Activated naive CD8-positive, alpha-beta T cell treated with anti-CD3 and anti-CD28 coated beads for 36 hours (primary cell): ENCODE measurements at regions not wholly inside any gene's neighbourhood (a gene's known extent, or its start where the extent isn't known, plus 50 kb on each side); places are given as distances from the start of the nearest gene placed in this dataset.
A peak's percentile ranks its signal among the peaks of the same experiment; 100 is the strongest.

Experiments
- DNase-seq: peaks from one replicate; pipeline ENCODE4 v3.0.0; 2021
- H3K27ac Mint-ChIP-seq: one replicate; pipeline ENCODE4 v1.8.0; 2022; ENCODE audit warnings: mild to moderate bottlenecking, moderate library complexity, mixed read lengths
- H3K27me3 Mint-ChIP-seq: one replicate; pipeline ENCODE4 v1.8.0; 2022; ENCODE audit warnings: mild to moderate bottlenecking, mixed read lengths
- H3K36me3 Mint-ChIP-seq: one replicate; pipeline ENCODE4 v1.8.0; 2021; ENCODE audit warnings: mild to moderate bottlenecking, mixed read lengths
- H3K4me1 Mint-ChIP-seq: one replicate; pipeline ENCODE4 v1.8.0; 2021; ENCODE audit warnings: mixed read lengths
- H3K4me3 Mint-ChIP-seq: one replicate; pipeline ENCODE4 v1.8.0; 2022; ENCODE audit warnings: mild to moderate bottlenecking, moderate library complexity, mixed read lengths
- H3K9me3 Mint-ChIP-seq: one replicate; pipeline ENCODE4 v1.8.0; 2022; ENCODE audit warnings: mixed read lengths

DNA sequence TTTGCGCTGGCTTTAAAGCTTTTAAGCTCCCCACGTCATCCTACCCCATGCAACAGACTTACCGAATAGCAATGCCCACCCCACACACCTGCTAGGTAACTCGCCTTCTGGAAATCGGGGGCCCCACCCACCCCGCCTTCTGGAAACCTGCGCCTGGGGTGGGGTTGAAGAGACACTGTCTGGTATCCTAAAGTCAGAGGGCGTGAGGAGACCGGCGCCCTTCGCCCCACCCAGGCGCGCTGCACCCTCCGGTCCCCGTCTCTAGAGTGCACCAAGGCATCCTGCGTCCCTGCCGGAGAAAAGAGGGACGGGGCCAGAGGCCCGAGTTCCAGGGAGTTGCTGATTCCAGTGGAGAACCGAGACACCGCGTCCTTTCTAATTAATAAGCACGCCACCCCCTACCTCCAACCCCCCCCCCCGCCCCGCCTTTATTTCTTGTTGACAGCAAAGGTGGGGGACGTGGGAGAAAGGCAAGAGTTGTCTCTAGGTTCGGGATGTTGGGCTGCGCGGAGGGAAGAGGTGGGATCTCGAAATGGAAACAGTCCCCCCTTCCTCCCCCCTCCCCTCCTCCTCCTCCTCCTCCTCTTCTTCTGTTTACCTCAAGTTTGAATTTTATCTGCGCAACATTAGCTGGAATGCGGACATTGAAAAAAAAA lies 220.9 kb upstream of the MKLN1 start:
- H3K27ac Mint-ChIP-seq, result peak overlapping the region; percentile 99
- no peaks in the 10 kb centered on the region for H3K27me3 Mint-ChIP-seq
- peaks cover 26% of the 10 kb centered on the region for H3K36me3 Mint-ChIP-seq
- peak; percentile 61 for DNase-seq
- H3K4me3 Mint-ChIP-seq, result peak overlapping the region; percentile 99
- H3K9me3 Mint-ChIP-seq, result no peaks in the 10 kb centered on the region
- peaks cover 67% of the 10 kb centered on the region for H3K4me1 Mint-ChIP-seq

DNA sequence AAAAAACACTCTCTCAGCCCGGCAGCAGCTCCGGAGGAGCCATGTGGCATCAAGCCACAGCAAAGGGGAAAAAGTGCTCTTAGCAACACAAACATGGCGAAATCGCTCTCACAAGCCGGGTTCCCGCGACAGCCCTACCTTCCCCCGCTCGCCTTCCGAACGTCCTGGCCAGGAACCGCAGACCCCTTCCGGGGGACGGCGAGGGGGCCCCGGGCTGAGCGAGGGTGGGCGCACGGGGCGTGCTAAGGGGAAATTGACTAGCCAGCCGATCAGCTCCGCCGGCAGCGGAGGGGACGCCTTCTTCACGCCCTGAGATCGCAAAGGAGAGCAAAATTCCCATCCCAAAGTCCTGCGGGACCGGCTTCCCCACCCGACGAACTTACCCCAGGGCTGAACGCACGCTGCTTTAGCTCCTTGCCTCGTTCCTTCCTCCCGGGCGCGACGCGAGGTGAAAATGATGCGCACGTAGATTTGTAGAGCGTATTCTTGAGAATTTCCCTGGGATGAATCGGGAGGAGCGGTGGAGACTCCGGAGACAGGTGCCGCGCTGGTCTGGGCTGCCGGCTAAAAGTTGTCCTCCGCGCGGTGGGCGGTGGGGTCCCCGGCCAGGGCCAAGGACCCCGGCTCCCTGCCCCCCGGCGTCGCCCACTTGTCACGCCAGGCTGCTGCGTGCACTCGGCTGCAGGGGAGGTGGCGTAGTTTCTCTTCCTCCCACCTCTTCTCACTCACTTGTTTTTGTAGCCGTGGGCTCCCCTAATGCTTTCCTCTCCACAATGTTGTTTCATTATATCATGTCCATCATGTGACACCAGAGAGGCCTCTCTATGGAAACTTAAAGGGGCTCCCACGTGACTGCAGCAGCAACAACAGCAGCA lies 220.1 kb upstream of the MKLN1 start:
- Mint-ChIP-seq H3K36me3 (peaks cover 19% of the 10 kb centered on the region), H3K27ac (peak overlapping the region; percentile 99)

DNA sequence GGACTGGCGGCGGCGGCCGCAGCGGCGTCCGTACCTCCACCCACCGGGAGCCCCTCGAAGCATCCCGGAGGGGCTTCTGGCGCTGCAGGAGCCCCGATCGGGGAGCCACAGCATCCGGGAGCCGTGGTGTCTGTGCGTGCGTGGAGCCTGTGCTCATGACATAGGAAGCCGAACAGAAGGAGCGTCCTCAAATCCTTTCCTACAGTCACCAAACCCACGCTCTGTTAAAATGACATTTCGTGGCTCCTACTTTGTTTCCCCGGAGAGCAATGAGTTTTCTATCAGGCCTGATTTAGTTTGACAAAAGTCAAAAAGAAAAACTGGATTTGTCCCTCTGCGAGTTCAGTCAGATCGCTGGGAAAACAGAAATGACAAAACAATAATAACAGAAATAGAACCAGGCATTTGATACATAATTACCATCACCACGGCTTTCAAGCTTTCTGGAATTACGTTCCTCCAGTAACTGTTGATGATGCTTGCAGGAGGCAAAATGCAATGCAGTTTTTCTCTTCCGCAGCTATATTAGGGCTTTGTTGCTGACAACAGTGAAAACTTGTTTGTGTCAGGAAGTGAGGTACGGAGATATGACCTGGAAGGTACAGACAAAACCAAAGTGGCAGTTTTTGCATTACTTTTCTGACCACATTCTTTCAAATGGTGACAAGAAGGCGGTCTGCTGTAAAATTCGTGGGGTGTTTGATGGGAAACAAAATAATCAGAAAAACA lies 219.3 kb upstream of the MKLN1 start:
- Mint-ChIP-seq H3K27ac (peak overlapping the region; percentile 99), H3K36me3 (peaks cover 16% of the 10 kb centered on the region), H3K4me1 (peaks cover 60% of the 10 kb centered on the region), H3K27me3 (no peaks in the 10 kb centered on the region), H3K9me3 (peaks cover 1% of the 10 kb centered on the region), H3K4me3 (peak overlapping the region; percentile 99)
- peak; percentile 19 for DNase-seq

More for the DNA sequence above, 220.1 kb upstream of the MKLN1 start:
- peak; percentile 80 for DNase-seq
- no peaks in the 10 kb centered on the region for H3K9me3 Mint-ChIP-seq
- H3K4me3 Mint-ChIP-seq, result peak overlapping the region; percentile 99
- H3K4me1 Mint-ChIP-seq, result peaks cover 66% of the 10 kb centered on the region
- no peaks in the 10 kb centered on the region for H3K27me3 Mint-ChIP-seq

DNA sequence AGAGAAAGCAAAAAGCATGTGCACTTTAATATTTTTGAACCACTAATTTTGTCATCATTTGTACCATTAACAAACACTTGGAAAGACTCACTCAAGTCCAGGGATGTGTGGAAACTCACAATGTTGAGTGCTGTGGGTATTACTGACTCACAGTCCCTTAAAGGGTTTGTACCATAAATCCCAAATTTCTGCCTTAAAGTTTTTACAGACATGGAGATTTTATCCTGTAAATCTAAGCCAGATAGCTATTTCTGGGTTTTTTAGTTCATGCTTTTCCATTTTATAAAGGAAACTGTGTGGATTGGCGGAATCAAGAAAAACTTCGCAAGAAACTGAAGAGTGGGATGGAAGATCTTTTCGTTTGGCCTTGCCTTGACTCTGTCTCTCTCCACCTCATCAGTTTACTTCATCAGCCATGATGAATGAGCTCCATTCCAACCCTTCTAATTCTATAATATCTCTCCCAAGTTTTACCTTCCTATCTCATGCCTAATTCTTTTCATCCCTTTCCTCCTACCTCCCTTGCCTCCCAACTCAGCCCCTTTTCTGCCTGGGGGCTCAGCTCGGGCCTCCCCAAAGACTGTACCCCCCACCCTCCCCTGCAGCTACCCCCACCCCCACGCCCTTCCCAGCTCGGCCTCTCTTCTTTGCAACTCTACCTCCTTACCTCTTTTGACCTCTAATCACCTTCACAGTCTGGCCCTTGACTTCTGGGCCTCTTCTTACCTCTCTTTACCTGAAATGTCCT lies 218.5 kb upstream of the MKLN1 start:
- H3K27ac Mint-ChIP-seq, result peak overlapping the region; percentile 99
- H3K27me3 Mint-ChIP-seq, result peaks cover 2% of the 10 kb centered on the region
- H3K36me3 Mint-ChIP-seq, result peaks cover 9% of the 10 kb centered on the region
- H3K9me3 Mint-ChIP-seq, result peaks cover 1% of the 10 kb centered on the region
- peak overlapping the region; percentile 99 for H3K4me3 Mint-ChIP-seq
- peaks cover 52% of the 10 kb centered on the region for H3K4me1 Mint-ChIP-seq
- no peak for DNase-seq

DNA sequence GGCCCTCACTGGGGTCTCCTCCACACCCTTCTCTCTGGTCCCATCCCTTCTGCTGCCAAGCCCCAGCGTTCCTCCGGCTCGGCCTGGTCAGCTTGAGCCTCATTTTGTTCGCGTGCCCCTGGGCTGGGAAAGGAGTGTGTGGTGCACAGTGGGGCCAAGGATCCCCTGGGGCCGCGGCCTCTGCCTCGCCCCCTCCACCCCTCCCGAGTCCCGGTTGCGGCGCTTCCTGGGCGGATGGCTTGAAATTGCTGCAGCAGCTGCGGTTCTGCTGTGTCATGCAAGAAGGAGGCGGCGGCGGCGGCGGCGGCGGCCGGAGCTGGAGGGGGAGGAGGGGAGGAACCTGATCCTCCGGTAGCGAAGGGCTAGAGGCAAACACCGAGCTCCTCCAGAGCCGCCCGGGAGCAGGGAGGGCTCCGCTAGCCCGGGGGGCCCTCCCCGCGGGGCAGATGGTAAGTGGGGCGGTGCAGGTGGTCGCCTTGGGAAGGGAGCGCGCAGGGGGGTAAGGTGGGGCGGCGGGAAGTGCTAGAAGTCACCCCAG lies 217.8 kb upstream of the MKLN1 start:
- DNase-seq, result peak; percentile 67
- Mint-ChIP-seq H3K4me1 (peaks cover 46% of the 10 kb centered on the region), H3K36me3 (peaks cover 9% of the 10 kb centered on the region), H3K9me3 (peaks cover 1% of the 10 kb centered on the region), H3K27me3 (peaks cover 4% of the 10 kb centered on the region), H3K4me3 (peak overlapping the region; percentile 99), H3K27ac (peak overlapping the region; percentile 99)

DNA sequence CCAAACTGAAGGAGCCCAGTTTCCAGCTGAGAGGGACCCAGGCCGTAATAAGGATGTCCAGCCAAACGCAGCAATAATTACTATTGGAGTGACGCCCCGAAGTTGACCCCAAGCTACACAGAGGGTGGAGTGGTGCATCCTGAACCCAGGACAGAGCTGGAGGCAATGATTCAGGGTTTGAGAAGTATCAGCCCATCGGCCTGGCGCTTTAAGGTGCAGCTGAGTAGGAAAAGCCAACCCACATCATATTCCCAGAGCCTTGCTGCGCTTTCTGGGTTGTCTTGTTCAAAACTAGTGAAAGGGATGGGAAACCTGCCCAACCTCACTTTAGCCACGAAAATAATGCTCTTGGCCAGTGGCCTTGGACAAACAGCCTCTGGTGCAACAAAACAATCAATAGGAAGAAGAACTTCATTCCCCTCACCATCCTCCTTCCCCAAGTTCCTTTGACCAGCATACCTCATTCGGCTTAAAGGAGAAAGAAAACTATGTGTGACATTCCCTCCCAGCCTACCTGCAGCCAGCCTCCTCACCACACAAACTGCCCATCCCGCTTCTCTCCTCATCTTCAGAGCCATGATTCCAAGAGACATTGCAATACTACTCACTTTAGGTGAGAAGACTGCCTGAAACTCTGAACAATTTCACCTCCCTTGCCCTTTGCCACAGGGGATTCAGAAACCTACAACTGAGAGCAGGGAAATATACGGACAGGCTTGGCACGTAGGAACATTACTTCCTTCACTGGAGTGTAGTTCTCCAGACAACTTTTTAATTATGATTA lies 217.2 kb upstream of the MKLN1 start:
- Mint-ChIP-seq H3K27ac (peak overlapping the region; percentile 57), H3K9me3 (peaks cover 1% of the 10 kb centered on the region), H3K4me1 (peaks cover 39% of the 10 kb centered on the region), H3K4me3 (peak overlapping the region; percentile 99), H3K36me3 (peaks cover 5% of the 10 kb centered on the region), H3K27me3 (peaks cover 4% of the 10 kb centered on the region)
- DNase-seq, result peak; percentile 2

DNA sequence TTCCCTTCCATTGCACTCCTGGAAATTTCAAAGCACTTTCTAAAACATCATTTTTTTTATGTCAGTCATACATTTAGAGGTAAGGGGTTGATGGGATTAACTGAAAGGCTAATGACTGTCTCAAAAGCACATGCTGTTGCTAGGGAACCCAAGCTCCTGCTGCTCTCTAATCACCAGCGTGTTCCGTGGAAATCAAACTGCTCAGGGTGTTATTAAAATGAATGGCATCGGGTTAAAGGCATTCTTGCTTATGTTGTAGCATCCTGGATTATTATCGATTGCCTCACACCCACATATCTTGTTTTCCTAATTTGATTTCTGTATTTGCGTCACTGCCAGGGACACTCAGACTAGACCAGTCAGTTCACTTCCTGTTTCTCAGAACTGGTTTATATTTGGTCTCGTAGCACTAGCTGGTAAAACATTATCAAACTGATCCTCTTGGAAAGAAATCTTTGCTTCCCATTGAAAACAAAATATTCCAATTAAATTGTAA lies 216.5 kb upstream of the MKLN1 start:
- Mint-ChIP-seq H3K36me3 (peaks cover 5% of the 10 kb centered on the region), H3K27ac (peak overlapping the region; percentile 59), H3K4me1 (peaks cover 39% of the 10 kb centered on the region), H3K27me3 (peaks cover 4% of the 10 kb centered on the region), H3K9me3 (peaks cover 1% of the 10 kb centered on the region), H3K4me3 (peak overlapping the region; percentile 99)
- DNase-seq, result peak; percentile 6

DNA sequence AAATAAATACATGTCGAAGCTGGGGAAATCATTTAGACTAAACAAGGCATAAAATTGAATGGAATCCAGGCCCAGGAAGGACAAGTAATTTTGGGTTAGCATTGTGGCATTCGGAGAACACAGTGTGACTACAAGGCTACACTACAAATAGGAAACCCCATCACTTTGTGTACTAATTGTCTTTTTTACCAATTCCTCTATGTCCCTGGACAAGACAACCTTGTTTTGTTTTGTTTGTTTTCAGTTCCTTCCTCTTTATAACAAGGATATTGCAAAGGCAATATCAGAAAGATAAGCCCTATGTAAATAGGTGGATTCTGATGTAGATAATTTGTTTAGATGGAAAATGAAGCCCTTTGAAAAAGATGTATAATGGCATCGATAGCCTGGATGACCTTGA lies 215.9 kb upstream of the MKLN1 start:
- H3K9me3 Mint-ChIP-seq, result peaks cover 1% of the 10 kb centered on the region
- H3K4me3 Mint-ChIP-seq, result no peak overlapping the region
- no peak for DNase-seq
- peaks cover 39% of the 10 kb centered on the region for H3K4me1 Mint-ChIP-seq
- H3K27ac Mint-ChIP-seq, result no peak overlapping the region
- H3K27me3 Mint-ChIP-seq, result peaks cover 4% of the 10 kb centered on the region
- H3K36me3 Mint-ChIP-seq, result peaks cover 2% of the 10 kb centered on the region

DNA sequence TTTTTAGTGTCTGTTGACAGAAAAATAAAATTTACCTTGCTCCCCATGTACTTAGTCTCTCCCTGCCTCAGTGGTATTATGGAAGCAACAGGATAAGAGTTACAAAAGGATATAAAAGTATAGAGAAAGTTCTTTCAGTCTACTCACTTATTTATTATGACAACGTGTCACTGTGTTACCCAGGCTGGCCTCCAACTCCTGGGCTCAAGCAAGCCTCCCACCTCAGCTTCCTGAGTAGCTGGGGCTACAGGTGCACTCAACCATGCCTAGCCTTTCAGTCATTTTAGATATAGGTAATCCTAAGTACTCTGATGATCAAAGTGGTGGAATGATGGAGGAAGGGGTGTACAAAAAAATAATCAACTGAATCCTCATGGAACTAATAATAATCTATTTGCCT lies 215.2 kb upstream of the MKLN1 start:
- Mint-ChIP-seq H3K27me3 (peaks cover 4% of the 10 kb centered on the region), H3K4me3 (no peak overlapping the region), H3K4me1 (peaks cover 39% of the 10 kb centered on the region), H3K27ac (no peak overlapping the region), H3K9me3 (peaks cover 1% of the 10 kb centered on the region), H3K36me3 (no peaks in the 10 kb centered on the region)
- no peak for DNase-seq

DNA sequence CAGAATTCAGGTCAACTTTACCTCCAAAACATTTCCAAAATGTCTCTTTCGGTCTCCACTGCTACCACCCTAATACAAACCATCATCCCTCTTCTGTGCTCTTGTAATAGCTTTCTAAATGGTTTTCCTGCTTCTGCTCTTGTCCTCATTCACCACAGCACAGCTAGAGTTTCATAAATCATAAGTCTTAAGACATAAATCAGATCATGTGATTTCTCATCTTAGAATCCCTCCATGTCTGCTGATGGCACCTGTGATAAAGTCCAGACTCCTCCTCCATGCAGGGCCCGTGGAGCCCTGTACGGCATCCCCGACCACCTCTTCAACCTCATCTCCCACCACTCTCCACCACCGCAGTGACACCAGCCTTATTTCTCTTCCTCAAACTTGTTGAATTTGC lies 212.3 kb upstream of the MKLN1 start:
- no peak overlapping the region for H3K27ac Mint-ChIP-seq
- peaks cover 18% of the 10 kb centered on the region for H3K4me1 Mint-ChIP-seq
- no peak overlapping the region for H3K4me3 Mint-ChIP-seq
- DNase-seq, result no peak
- H3K27me3 Mint-ChIP-seq, result peaks cover 4% of the 10 kb centered on the region
- H3K36me3 Mint-ChIP-seq, result peaks cover 2% of the 10 kb centered on the region
- H3K9me3 Mint-ChIP-seq, result peaks cover 8% of the 10 kb centered on the region

DNA sequence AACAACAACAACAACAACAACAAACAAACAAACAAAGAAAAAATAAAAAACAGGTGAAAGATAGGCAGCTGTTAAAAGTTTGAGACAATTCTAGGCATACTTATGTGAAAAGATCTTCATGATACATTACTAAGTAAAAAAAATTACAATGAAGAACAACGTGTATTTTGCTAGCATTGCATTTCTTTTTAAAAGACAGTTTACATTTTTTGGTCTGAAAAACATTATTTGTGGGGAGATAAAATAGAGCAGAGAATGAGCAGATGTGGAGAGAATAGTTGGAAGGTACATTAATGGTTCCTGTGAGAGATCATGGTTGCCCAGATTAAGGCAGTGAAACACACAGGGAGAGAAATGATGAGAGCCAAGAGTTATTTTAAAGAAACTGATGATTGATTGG lies 210.2 kb upstream of the MKLN1 start:
- peaks cover 1% of the 10 kb centered on the region for H3K4me1 Mint-ChIP-seq
- no peak for DNase-seq
- no peak overlapping the region for H3K4me3 Mint-ChIP-seq
- H3K36me3 Mint-ChIP-seq, result peaks cover 2% of the 10 kb centered on the region
- H3K9me3 Mint-ChIP-seq, result peaks cover 8% of the 10 kb centered on the region
- H3K27ac Mint-ChIP-seq, result no peak overlapping the region
- H3K27me3 Mint-ChIP-seq, result peaks cover 4% of the 10 kb centered on the region

DNA sequence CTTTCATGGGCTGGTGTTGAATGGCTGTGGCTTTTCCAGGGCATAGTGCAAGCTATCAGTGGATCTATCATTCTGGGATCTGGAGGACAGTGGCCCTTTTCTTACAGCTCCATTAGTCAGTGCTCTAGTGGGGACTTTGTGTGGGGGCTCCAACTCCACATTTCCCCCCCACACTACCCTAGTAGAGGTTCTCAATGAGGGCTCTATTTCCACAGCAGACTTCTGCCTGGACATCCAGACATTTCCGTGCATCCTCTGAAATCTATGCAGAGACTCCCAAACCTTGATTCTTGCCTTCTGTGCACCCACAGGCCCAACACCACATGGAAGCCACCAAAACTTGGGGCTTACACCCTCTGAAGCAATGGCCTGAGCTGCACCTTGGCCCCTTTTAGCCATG lies 208.3 kb upstream of the MKLN1 start:
- Mint-ChIP-seq H3K36me3 (peaks cover 2% of the 10 kb centered on the region), H3K9me3 (peaks cover 6% of the 10 kb centered on the region), H3K4me3 (no peak overlapping the region), H3K27ac (no peak overlapping the region), H3K4me1 (no peaks in the 10 kb centered on the region), H3K27me3 (peaks cover under 1% of the 10 kb centered on the region)
- DNase-seq, result no peak

DNA sequence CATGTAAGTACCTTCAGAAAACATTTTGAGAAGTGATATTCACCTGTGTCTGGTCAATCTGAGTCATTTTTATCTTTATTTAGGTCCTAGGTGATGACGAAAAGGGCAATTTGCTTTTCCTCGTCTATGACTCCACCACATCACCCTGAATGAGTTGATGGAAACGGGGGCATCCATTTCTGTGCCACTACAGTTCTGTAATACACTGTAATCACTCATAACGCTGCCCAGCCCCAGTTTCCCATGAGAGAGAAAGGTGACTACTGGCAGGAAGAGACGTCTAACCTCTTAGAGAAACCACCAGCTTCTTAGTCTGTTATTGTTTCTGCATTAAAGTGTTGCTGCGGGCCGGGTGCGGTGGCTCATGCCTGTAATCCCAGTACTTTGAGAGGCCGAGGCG lies 205.3 kb upstream of the MKLN1 start:
- Mint-ChIP-seq H3K9me3 (peaks cover 6% of the 10 kb centered on the region), H3K4me1 (no peaks in the 10 kb centered on the region), H3K27ac (no peak overlapping the region), H3K4me3 (no peak overlapping the region), H3K36me3 (peaks cover 2% of the 10 kb centered on the region), H3K27me3 (no peaks in the 10 kb centered on the region)
- no peak for DNase-seq
